GM12891 (cell line): ENCODE measurements at regions not wholly inside any gene's neighbourhood (a gene's known extent, or its start where the extent isn't known, plus 50 kb on each side); places are given as distances from the start of the nearest gene placed in this dataset.

Experiments
- PAX5 ChIP-seq: IDR thresholded peaks from 2 replicates; pipeline ENCODE4 v1.6.1; 2011; ENCODE audit warnings: low read length, moderate library complexity, mild to moderate bottlenecking; ENCODE audit not compliant: insufficient read depth, severe bottlenecking
- POLR2A ChIP-seq: IDR thresholded peaks from 2 replicates; pipeline ENCODE4 v1.6.1; 2011; ENCODE audit warnings: low read depth, low read length, control low read depth
- POLR2AphosphoS5 ChIP-seq: IDR thresholded peaks from 2 replicates; pipeline ENCODE4 v1.6.1; 2011; ENCODE audit warnings: low read depth, low read length, control low read depth
- POU2F2 ChIP-seq: IDR thresholded peaks from 2 replicates; pipeline ENCODE4 v1.6.1; 2011; ENCODE audit warnings: low read depth, mild to moderate bottlenecking, control low read depth, low read length, moderate library complexity
- SPI1 ChIP-seq: IDR thresholded peaks from 2 replicates; pipeline ENCODE4 v1.6.1; 2011; ENCODE audit warnings: low read depth, low read length, control low read depth
- TAF1 ChIP-seq: IDR thresholded peaks from 2 replicates; pipeline ENCODE4 v1.6.1; 2011; ENCODE audit warnings: low read depth, low read length, control low read depth

DNA sequence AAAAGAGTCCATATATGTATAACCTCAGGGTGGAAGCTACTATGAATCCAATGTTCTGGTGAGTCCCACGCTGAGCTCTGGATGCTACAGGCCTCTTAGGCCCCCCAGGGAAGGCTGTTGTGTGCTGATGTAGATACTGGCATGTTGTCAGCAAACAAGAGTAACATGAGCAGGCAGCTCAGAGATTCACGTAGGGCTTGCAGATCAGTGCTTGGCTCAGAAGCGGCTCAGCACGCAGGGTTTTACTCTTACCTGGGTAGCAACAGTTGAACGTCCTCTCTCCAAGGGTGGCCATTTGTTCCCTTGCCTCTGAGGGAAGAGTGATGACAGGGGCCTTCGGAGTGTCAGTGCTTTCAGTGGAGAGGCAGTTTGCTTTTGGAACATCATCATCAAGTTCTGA is 93.4 kb downstream of the ZFP64 start:
- TF ChIP-seq POLR2A (no peak), POLR2AphosphoS5 (no peak), POU2F2 (no peak), PAX5 (no peak), TAF1 (no peak), SPI1 (no peak)
